ENCODE measurements at regions not wholly inside any gene's neighbourhood (a gene's known extent, or its start where the extent isn't known, plus 50 kb on each side); places are given as distances from the start of the nearest gene placed in this dataset.

DNA sequence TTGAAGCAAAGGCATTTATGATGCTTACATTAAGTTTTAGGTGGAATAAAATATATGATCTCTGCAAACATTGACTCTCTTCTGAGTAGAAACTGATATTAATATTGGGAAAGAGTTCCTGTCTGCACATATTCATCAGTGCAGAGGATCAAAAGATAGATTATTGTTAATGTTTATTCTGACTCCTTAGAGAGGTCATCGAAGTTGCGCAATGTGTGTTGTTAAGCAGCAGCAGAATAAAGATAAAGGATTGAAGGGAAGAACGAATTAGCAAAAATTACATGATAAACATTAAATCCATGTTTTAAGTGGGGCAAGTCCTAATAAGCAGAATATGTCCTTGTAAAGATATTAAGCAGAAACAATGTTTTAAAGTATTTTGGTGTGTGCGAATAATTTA, 72.6 kb upstream of the MBNL3 start:
- WGBS, 4 donors, result 48 to 70% (median 57%) methylated on average over 4 of the region's 4 CpGs
- intact Hi-C loops (cut with DNase I), result no loop called here
- peak in 3 of 7 donors; percentile 27 to 61 (median 41) for DNase-seq
- Histone ChIP-seq H3K9me3 (replicated peaks in 1 of 3) (no peaks in the 10 kb centered on the region), H3K4me1 (replicated peaks in 1 of 2) (no peaks in the 10 kb centered on the region), H3K4me3 (no peak overlapping the region), H3K36me3 (replicated peaks in 1 of 2) (no peaks in the 10 kb centered on the region), H3K27me3 (peaks cover 11% of the 10 kb centered on the region), H3K27ac (no peak overlapping the region)
- TF ChIP-seq CTCF (IDR thresholded peaks at IDR 0.05), result no peak
- no peak for TF ChIP-seq POLR2A (IDR thresholded peaks at IDR 0.05)

GRCh38 chrX:132559101-132559500, 70.3 kb upstream of the MBNL3 start:
- intact Hi-C loops (cut with DNase I), result no loop called here
- TF ChIP-seq CTCF (IDR thresholded peaks at IDR 0.05), result no peak
- no peak for TF ChIP-seq POLR2A (IDR thresholded peaks at IDR 0.05)
- Histone ChIP-seq H3K36me3 (replicated peaks in 1 of 2) (no peaks in the 10 kb centered on the region), H3K9me3 (replicated peaks in 1 of 3) (no peaks in the 10 kb centered on the region), H3K27me3 (peaks cover 20% of the 10 kb centered on the region), H3K4me1 (replicated peaks in 1 of 2) (no peaks in the 10 kb centered on the region), H3K4me3 (no peak overlapping the region), H3K27ac (peak overlapping the region in 2 of 5 donors; percentile 24 to 45)
- DNase-seq, result peak; percentile 17 to 59 (median 50)
- WGBS, 4 donors, result 40 to 54% (median 45%) methylated on average over 2 of the region's 2 CpGs

GRCh38 chrX:132539611-132540010, 50.8 kb upstream of the MBNL3 start:
- Histone ChIP-seq H3K36me3 (replicated peaks in 1 of 2) (no peaks in the 10 kb centered on the region), H3K27ac (no peak overlapping the region), H3K4me1 (replicated peaks in 1 of 2) (no peaks in the 10 kb centered on the region), H3K27me3 (no peaks in the 10 kb centered on the region), H3K9me3 (replicated peaks in 1 of 3) (no peaks in the 10 kb centered on the region), H3K4me3 (no peak overlapping the region)
- TF ChIP-seq CTCF (IDR thresholded peaks at IDR 0.05) (no peak), POLR2A (IDR thresholded peaks at IDR 0.05) (no peak)
- intact Hi-C loops (cut with DNase I), result no loop called here
- WGBS, 4 donors, result 54 to 100% (median 80%) methylated on average over 1 of the region's 1 CpG
- DNase-seq, result no peak
